Fibroblast of the aortic adventitia (primary cell): ENCODE measurements at regions not wholly inside any gene's neighbourhood (a gene's known extent, or its start where the extent isn't known, plus 50 kb on each side); places are given as distances from the start of the nearest gene placed in this dataset.

Experiments used
- DNase-seq: peaks from one replicate; pipeline ENCODE4 v3.0.0-alpha.2; 2010; ENCODE audit warnings: low read depth
- H3K4me3 ChIP-seq: 2 replicates; pipeline ENCODE4 v1.5.1; 2011; ENCODE audit warnings: low read depth, mild to moderate bottlenecking, control low read depth, low read length, moderate library complexity
- TF ChIP-seq, protein P1 (sequence below): IDR thresholded peaks from 2 replicates; pipeline ENCODE4 v1.5.1; 2011; ENCODE audit warnings: mild to moderate bottlenecking, low read length, control low read depth, inconsistent platforms; ENCODE audit not compliant: insufficient read depth

DNA sequence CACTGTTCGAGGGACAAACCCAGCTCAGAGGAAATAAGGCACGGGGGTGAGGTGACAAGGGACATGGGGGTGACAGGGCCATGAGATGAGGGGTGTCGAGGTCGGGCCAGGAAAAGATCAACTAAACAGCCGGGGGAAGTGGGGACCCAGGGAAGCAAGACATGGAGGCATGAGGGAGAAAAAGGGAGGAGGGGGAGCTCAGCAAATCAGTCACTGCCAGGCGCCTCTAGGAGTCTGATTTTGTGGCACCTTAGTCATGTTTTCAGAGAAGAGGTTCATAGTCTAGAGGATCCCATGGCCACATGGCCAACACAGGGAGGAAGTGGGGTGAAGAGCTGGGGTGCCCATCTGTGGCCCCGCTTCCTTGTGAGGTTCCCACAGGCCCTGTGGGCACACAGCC, 814.5 kb downstream of the KCNJ18 start:
- no peak overlapping the region for H3K4me3 ChIP-seq
- TF ChIP-seq, protein P1, sequence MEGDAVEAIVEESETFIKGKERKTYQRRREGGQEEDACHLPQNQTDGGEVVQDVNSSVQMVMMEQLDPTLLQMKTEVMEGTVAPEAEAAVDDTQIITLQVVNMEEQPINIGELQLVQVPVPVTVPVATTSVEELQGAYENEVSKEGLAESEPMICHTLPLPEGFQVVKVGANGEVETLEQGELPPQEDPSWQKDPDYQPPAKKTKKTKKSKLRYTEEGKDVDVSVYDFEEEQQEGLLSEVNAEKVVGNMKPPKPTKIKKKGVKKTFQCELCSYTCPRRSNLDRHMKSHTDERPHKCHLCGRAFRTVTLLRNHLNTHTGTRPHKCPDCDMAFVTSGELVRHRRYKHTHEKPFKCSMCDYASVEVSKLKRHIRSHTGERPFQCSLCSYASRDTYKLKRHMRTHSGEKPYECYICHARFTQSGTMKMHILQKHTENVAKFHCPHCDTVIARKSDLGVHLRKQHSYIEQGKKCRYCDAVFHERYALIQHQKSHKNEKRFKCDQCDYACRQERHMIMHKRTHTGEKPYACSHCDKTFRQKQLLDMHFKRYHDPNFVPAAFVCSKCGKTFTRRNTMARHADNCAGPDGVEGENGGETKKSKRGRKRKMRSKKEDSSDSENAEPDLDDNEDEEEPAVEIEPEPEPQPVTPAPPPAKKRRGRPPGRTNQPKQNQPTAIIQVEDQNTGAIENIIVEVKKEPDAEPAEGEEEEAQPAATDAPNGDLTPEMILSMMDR = no peak
- no peak for DNase-seq

DNA sequence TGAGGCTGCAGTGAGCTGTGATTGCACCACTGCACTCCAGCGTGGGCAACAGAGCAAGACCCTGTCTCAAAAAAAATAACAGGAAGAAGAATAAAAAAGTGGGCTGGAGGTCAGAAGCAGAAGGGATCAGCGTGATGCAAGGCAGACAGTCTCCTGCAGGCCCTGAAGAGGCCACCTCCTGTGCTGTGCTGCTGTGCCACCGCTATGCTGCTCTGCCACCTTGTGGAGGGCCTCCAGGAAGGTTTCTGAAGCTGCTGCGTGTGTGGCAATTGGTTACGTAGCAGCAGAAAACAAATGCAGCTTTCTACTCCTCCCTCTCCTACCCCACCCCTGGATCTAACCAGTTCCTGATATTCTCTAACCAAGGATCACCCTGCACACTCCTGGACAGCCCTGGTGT, 815.5 kb downstream of the KCNJ18 start:
- DNase-seq = no peak
- no peak overlapping the region for H3K4me3 ChIP-seq
- TF ChIP-seq, protein P1 = no peak

DNA sequence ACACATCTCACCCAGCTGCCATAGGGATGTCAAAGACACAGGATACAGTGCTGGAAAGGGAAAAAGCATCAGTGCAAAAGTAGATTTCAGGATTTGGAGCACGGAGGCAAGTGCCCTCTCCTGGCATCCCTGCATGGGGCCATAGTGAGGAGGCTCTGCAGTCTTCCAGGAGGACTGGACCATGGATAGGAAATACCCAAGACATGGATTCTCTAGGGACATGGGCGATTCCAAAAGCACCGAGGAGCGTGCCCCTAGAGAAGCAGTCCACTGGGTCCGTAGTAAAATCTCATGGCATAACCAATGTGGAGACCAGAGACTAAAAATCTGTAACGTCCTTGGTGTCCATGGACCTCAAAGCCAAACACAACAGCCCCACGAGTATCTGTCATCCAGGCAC, 818.2 kb downstream of the KCNJ18 start:
- H3K4me3 ChIP-seq = no peak overlapping the region
- DNase-seq = no peak
- TF ChIP-seq, protein P1 = no peak

DNA sequence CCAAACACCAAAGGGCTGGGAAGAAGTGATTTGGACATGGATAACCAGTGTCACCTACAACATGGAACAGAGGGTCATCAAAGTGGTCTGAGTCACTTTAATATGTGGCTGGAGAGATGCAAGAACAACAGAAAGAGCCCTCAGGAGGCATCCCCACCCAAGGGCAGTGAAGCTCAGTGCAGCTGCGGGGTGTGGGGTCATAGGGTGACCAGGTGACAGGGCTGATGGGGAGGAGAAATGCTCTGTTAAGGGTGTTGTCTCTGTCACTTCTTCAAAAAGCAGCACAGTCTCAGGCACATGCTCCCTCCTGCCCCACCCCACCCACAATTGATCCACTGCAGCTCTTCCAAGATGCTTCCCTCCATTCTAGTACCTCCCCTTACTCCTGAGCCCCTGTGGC, 819.1 kb downstream of the KCNJ18 start:
- no peak overlapping the region for H3K4me3 ChIP-seq
- DNase-seq = no peak
- TF ChIP-seq, protein P1 = no peak

DNA sequence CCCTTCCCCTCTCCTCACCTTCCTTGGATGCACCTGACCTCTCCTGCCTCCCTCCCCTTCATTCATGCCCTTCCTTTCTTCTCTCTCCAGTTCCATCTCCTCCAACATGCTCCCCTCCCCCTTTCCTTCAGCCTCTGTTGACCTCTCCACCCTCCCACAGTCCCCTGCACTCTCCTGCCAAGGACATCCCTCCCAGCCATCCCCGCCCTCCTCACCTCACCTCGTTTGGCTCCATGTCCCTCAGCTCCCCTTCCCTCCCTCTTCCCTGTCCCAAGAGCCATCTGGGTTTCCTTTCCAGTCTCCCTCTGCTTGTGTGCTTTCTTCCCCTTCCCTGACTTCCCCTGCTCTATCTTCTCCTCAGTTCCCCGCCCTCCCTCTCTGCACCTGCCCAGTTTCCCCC, 819.7 kb downstream of the KCNJ18 start:
- no peak for DNase-seq
- no peak overlapping the region for H3K4me3 ChIP-seq
- TF ChIP-seq, protein P1 = no peak

DNA sequence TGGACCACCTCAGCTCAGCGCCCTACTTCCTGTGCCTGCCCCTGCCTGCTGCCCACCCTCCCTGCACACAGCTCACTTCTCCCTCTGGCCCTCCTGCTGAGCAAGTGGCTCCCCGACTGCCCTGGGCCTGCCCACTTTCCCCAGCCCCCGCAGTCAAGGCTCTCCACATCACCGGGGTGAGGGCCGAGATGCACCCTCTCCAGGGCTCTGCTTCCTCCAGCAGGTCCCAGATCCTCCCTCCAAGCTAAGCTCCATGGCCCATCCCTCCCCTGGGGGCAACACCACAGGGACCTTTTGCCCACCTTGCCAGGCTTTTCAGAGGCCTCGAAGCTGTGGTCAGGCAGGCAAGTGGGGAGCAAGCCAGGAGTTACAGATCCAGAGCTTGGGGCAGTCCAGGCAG, 820.2 kb downstream of the KCNJ18 start:
- no peak overlapping the region for H3K4me3 ChIP-seq
- TF ChIP-seq, protein P1 = no peak
- no peak for DNase-seq

DNA sequence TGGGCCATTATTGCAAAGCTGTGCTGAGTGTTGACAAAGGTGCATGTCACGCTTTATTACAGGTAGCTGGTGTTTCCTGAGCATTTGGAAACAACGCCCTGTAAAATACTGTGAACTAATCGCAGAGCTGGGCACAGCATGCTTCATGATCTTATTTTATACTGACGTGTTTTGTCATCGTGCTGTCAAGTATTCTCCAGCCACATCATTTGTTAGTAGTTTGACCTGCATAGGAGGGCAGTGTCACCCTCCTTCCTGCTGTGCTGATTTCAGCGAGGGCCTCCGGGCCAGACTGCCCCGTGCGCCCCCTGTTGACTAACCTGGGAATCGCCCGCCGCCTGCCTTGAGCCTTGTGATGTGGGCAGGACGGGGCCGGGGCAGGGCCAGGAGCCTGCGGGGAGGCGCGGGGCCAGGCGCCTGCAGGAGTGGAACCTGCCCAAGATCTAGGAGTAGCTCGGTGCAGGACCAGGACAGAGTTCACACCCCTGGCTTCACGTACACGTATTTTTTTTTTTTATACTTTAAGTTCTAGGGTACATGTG, 820.7 kb downstream of the KCNJ18 start:
- TF ChIP-seq, protein P1 = no peak

More for the DNA sequence above, 820.7 kb downstream of the KCNJ18 start:
- H3K4me3 ChIP-seq = no peak overlapping the region
- no peak for DNase-seq
